GM23248 (cell line): ENCODE measurements at regions not wholly inside any gene's neighbourhood (a gene's known extent, or its start where the extent isn't known, plus 50 kb on each side); places are given as distances from the start of the nearest gene placed in this dataset.

Experiments used
- EZH2 ChIP-seq: fragments of 200-600 bp; sonication (generic); IDR thresholded peaks from 2 replicates; pipeline ENCODE4 v1.6.1; 2018; ENCODE audit warnings: antibody characterized with exemption, mild to moderate bottlenecking; ENCODE audit not compliant: insufficient read depth, poor library complexity, severe bottlenecking
- EZH2phosphoT487 ChIP-seq: fragments of 200-600 bp; sonication (generic); IDR thresholded peaks from 2 replicates; pipeline ENCODE4 v1.6.1; 2018; ENCODE audit warnings: antibody characterized with exemption, moderate library complexity, mild to moderate bottlenecking, low read depth; ENCODE audit not compliant: insufficient read depth

GRCh38 chr9:28671000-28671399 is 1097.7 kb upstream of the C9orf72 start:
- no peak for TF ChIP-seq EZH2
- no peak for TF ChIP-seq EZH2phosphoT487
